ENCODE measurements at regions not wholly inside any gene's neighbourhood (a gene's known extent, or its start where the extent isn't known, plus 50 kb on each side); places are given as distances from the start of the nearest gene placed in this dataset.

DNA sequence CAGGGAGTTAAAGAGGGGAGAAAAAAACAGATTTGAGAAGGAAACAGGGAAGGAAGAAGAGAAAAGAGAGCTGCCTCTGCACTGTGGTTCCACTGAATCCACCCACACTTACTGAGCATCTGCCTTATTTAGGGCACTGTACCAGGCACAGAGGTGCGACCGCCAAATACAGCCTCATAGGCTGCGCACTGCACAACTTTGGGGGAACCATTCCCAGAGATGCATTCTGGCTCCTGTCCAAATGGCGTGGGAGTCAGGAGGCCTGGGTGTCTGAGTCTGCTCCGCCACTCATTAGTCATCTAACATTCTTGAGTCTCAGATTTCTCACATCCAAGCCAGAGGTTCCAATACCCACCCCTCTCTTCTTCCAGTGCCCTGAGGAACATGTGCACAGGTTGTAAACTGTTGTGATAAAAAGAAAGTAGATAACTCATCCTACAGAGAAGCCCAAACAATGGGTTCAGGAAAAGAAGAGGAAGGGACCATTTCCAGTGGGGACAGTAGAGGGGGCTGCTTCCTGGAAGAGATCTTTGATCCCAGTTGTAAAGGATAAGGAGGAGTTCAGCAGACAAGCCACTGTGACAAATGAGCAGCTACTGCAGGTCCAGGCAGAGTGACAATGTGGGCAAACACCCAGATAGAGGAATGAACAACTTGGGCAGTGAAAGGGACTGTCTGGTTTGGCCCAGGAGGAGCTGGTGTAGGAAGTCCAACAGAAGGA is 254.6 kb downstream of the UACA start:
- DNase-seq (ENCODE audit: low spot score): no peak

DNA sequence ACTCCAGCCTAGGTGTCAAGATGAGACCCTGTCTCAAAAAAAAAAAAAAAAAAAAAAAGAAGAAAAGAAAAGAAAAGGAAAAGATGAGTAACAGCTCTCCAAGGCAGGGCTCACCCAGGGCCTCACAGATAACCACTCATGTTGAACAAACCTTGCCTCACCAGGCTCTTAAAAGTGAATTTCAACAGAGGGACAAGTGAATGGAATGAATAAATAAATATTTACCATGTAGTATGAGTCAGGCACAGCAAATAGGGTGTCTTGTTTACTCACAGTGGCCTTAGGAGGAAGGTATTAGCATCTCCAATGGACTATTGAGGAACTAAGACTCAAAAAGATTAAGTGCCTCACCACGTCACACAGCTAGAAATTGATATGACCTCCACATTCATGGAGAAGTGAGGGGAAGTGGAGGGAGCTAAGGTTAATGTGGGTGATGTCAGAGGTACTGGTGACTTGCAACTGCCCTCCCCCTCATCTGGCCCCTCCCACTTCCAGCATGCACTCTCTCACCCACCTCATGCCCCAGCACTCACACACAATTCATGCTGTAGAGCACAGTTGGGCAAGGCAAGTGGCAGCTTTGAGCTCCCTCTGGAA is 255.5 kb downstream of the UACA start:
- DNase-seq (ENCODE audit: low spot score): no peak

DNA sequence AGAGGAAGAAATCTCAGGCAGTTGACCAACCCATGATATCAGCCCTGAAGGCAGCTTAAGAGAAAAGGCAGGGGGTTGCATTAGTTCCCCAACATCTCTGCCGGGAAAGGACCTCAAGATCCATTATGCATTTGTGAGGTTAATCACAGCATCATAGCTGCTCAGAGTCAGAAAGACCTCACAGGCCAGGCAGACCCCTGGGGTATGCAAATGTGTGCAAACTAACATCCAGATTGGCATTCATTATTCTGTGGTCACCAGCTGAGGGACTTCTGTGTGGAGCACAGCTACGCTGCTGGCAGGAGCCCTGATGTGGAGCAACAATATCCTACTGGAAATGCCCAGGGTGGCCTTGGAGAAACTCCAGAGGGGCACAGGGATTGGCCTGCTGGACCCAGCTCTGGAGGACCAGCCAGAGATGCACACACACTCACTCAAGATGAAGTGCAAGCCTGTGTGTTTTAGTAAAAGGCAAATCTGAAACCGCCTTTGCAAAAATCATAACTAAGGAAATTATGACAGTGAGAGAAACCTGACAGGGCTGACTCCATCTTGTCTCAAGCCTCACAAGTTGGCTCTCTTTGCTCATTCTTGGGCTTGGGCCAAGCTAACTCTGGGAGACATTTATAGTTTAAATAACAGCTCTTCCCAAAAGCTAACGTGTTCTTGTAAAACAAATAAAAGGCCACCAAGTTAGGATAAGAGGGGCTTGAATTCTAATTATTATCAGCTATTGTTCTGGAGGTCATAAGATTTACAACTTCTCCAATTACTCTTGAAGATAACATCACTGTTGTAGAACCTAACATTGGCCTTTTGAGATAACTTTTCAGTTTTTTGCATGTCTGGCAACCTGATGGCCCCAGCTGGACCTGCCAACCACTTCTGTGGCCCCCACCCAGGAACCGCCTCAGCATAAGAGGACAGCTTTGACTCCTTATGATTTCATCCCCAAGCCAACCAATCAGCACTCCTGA is 257.1 kb downstream of the UACA start:
- no peak for DNase-seq (ENCODE audit: low spot score)

DNA sequence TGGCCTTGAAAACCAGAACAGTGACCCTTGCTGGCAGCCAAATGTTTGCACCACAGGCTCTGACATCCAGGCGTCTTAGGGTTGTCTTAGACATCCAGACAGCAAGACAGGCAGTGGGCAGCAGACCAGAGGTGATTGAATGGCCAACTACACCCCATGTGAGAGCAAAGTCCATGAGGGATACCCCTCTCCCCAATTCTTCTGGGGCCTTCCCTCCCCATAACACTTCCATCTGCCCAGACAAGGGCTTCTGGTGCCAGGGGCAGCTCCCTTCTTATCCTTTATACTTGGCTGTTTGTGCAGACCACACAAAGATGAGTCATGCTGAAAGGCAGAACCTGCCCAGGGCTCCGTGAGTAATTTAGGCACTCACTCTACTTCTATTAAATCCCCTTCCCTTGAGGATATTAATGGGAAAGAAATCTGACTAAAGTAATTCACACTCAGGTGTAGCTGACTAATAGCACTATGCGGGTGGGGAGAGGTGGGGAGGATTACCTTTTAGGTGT is 257.9 kb downstream of the UACA start:
- DNase-seq (ENCODE audit: low spot score): no peak

DNA sequence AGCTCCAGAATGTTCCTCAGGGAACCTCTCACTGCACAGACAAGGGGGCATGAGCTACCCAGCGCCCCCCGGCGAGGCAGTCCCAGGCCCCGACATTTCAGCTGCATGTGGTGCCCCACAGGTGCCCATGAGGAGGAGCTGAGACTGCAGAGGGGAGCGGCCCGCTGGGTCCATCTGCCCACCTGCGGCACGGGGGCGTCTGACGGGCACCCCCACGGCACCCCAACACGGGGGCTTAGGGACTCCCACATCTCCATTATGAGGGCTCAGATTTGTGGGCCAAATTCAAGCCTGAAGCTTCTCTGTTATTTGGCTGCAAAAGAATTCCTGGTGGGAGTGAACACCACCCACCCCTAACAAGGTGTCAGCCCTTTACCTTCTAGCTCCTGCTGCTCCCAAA is 258.4 kb downstream of the UACA start:
- DNase-seq (ENCODE audit: low spot score): no peak

DNA sequence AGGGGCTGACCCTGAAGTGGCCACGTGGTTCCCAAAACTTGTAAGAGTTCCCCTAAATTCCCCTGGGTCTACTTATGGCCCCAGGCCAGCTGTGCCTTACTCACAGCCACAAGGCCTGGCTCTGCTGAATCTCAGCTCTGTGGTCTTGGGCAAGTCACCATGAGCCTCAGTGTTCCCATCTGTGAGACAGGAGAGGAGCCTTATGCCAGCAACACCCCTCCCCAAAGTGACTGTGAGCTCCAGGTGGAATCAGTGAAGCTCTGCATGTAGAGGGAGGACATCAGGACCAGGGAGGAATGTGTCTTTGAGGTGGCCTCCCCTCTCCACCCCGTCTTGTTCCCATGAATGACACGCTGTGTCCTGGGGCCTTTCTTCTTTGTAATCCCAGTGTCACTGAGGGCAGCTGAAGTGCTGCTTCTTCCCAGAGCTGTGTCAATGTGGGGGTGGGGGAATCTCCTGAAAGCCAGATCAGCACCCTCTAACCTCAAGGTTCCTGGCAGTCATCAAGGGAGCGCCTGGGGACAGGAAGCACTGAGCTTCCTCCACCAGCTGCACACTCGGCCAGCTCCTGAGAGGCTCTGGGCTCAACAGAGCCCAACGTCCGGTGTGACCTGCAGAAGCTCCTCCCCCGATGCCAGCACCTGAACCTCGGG is 258.9 kb downstream of the UACA start:
- DNase-seq (ENCODE audit: low spot score): no peak

GRCh38 chr15:70503798-70504298 is 259.5 kb downstream of the UACA start:
- DNase-seq (ENCODE audit: low spot score): no peak

GRCh38 chr15:70503073-70503745 is 260.1 kb downstream of the UACA start:
- no peak for DNase-seq (ENCODE audit: low spot score)

GRCh38 chr15:70502529-70502928 is 260.8 kb downstream of the UACA start:
- DNase-seq (ENCODE audit: low spot score): no peak

DNA sequence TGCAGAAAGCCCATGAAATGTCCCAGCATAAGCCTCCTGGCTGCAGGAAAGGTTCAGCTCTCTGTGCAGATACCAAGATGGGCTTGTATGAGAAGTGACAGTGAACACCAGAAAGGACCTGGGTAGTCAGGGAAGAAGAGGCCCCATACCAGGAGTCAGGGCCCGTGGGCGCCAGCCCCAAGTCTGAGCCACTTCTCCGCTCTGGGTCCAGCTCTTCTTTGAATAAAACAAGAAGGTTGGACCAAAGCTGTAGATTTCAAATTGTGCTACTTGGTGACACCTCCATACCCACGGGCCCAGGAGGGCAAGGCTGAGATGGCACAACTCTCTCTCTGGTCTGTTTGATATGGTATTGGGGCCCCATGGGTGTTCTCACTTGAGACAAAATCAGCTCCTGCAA is 261.5 kb downstream of the UACA start:
- no peak for DNase-seq (ENCODE audit: low spot score)

- DNase-seq (ENCODE audit: low spot score): no peak
These were observed 262.1 kb downstream of the UACA start for GRCh38 chr15:70501121-70501727.

DNA sequence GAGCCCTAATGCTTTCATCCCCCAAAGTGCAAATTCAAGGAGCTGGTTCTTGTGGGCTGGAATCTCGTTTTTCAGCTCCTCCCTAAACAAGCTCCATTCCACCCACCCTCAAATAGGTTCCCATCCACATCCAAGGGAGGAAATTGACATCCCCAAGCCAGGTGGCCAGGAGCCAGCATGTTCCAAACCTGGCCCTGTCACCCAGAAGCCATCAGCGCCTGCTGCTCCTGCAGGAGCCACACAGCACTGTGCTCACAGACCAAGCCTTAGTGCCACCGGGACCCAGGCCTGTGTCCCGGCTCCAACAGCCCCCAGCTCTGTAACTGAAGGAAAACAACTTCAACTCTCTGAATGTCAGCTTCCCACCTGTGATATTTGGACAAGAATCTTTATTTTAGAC is 263.6 kb downstream of the UACA start:
- no peak for DNase-seq (ENCODE audit: low spot score)

GRCh38 chr15:70498096-70498626 is 265.2 kb downstream of the UACA start:
- no peak for DNase-seq (ENCODE audit: low spot score)

GRCh38 chr15:70497661-70498060 is 265.7 kb downstream of the UACA start:
- no peak for DNase-seq (ENCODE audit: low spot score)

DNA sequence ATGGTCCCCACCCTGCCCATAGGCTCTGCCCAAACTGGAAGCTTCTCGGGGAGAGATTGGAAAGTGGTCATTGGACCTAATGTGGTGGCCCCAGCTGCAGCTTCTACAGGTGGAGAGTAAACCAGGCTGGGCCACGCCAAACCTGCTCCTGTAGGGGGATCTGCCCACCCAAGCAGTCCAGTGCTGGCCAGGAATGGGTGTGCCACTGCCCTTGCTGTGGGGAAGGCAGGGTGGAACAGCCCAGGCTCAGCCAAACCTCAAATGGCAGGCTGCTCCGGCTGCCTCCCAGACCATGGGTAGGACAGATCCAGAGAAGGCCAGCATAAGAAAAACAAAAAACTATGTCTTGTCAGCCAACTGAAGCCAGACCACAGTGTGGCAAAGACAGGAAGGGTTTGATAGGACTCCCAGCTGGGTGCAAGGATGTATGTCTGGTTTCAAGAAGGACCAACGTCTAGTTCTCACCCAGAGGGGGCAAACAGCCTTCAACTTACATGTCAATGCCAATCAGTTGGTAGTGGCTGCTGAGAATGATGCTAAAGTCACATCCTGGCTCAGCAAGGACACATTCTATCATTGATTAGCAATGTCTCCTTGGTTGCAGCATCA is 267.3 kb downstream of the UACA start:
- DNase-seq (ENCODE audit: low spot score): no peak

DNA sequence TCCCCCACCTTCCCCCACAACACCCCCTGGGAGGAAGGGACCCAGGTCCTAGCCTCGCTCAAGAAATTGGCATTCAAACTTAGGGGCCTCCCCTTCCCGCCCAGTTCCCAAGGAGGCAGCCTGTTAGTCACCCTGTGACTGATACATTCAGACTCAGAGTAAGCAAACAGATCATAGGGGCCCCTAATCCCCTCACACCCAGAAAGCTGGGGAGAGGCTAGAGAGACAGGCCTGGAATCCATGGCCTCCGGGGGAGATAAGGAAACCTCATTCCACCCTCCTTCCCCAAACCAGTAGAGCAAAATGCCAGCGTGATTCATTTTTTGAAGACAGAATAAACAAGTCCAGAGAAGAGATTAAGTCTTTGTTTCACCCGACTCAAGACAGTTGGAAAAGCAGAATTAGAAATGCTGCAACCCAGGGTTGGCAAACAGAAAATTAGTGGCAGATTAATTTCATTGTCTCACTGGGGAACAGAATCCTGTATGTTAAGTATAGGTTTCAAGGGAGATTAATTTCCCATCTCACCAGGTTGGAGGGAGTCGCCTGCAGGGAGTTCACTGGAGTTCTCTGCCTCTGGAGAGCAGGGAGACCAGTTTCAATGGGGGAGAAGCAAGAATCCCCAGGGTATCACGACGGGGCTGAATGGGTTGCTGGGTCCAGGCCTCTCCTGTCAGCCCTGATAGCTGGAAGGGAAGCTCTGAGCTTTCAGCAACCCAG is 268.3 kb downstream of the UACA start:
- DNase-seq (ENCODE audit: low spot score): no peak

DNA sequence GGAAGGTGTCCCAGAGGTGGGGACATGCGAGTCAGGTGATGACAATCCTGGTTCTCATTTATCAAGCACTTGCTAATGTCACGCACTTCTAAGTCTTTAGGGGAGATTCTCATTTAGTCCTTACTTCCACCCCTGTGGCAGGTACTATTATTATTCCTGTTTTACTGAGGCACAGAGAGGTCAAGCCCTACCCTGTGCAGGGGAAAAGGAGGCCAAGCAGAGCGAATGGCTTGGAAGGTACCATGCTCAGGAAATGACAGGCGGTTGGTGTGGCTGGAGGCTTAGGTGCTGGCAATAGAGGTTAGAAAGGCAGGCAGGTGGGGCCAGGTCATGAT is 268.9 kb downstream of the UACA start:
- no peak for DNase-seq (ENCODE audit: low spot score)

DNA sequence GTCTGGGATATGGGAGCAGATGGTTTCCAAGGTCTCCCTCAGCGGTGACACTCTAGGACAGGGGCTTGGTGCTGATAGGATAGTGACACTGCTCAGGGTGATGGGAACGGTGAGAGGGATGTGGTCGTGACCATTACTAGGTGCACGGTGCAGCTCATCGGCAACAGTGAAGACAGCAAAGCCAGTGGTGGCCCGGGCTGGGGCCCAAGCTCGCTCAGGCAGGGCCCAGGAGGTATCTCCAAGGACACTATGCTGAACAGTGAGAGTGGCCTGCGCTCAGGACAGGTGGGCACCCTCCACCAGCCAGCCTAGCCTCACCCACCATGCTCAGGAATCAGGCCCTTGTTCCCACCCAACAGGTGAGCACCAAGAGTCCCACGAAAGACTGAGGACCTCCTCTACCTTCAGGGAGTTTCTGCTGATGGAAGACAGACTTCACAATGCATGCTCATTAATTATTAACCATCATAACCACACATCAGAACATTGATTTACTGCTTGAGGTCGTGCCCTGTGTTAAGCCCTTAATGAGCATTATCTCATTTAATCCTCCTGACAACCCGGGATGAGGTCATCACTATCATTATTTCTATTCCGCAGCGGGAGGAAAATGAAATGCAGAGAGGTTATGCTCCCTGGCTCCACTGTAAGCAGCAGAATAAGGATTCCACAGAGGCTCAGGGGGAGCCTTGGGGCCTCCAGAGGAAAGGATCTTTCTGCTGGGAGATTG is 269.4 kb downstream of the UACA start:
- no peak for DNase-seq (ENCODE audit: low spot score)
